ENCODE measurements at regions not wholly inside any gene's neighbourhood (a gene's known extent, or its start where the extent isn't known, plus 50 kb on each side); places are given as distances from the start of the nearest gene placed in this dataset.

DNA sequence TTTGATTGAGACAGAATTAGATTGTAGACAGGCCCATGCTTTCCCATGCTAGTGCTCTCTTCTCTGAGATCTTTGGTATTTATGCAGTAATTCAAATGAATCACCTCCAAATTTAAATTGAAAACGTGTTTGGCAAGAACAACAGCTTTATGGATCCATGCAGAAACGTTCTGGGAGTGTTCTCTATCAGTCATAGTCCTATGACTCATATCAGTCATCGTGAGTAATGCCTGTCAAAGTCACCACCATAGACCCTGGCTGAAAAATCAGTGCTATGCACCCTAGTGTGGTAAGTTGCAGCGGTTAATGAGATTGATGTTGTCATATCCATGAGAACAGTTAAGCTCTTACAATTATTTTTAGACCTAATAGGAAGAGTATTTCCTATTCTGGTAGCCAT lies 90.1 kb upstream of the FOXG1 start:
- TF ChIP-seq, protein P1, sequence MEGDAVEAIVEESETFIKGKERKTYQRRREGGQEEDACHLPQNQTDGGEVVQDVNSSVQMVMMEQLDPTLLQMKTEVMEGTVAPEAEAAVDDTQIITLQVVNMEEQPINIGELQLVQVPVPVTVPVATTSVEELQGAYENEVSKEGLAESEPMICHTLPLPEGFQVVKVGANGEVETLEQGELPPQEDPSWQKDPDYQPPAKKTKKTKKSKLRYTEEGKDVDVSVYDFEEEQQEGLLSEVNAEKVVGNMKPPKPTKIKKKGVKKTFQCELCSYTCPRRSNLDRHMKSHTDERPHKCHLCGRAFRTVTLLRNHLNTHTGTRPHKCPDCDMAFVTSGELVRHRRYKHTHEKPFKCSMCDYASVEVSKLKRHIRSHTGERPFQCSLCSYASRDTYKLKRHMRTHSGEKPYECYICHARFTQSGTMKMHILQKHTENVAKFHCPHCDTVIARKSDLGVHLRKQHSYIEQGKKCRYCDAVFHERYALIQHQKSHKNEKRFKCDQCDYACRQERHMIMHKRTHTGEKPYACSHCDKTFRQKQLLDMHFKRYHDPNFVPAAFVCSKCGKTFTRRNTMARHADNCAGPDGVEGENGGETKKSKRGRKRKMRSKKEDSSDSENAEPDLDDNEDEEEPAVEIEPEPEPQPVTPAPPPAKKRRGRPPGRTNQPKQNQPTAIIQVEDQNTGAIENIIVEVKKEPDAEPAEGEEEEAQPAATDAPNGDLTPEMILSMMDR (IDR thresholded peaks at IDR 0.05; ENCODE audit: low read depth, low read length): no peak
- TF ChIP-seq POLR2A (IDR thresholded peaks at IDR 0.05; ENCODE audit: extremely low read depth, insufficient read length): no peak
- TF ChIP-seq MYC (IDR thresholded peaks at IDR 0.05; ENCODE audit: low read depth, low read length): no peak
